Body of pancreas (tissue), 4 donors: ENCODE measurements at regions not wholly inside any gene's neighbourhood (a gene's known extent, or its start where the extent isn't known, plus 50 kb on each side); places are given as distances from the start of the nearest gene placed in this dataset.

ENCODE experiments used
- POLR2A ChIP-seq, 3 donors: fragments of 450-650 bp; IDR thresholded peaks; one replicate each; pipeline ENCODE4 v1.6.1; 2016; ENCODE audit warnings: antibody characterized with exemption in 3 of 3, mild to moderate bottlenecking in 2 of 3
- TF ChIP-seq, protein P1 (sequence below), 7 experiments: fragments of 450-650 bp in 4 of 7; fragments of 200-600 bp in 3 of 7; sonication (generic) in 3 of 7; IDR thresholded peaks; one replicate each; pipeline ENCODE4 v1.5.1; 2016 to 2019; ENCODE audit warnings: antibody characterized with exemption in 7 of 7

- TF ChIP-seq, protein P1, sequence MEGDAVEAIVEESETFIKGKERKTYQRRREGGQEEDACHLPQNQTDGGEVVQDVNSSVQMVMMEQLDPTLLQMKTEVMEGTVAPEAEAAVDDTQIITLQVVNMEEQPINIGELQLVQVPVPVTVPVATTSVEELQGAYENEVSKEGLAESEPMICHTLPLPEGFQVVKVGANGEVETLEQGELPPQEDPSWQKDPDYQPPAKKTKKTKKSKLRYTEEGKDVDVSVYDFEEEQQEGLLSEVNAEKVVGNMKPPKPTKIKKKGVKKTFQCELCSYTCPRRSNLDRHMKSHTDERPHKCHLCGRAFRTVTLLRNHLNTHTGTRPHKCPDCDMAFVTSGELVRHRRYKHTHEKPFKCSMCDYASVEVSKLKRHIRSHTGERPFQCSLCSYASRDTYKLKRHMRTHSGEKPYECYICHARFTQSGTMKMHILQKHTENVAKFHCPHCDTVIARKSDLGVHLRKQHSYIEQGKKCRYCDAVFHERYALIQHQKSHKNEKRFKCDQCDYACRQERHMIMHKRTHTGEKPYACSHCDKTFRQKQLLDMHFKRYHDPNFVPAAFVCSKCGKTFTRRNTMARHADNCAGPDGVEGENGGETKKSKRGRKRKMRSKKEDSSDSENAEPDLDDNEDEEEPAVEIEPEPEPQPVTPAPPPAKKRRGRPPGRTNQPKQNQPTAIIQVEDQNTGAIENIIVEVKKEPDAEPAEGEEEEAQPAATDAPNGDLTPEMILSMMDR (IDR thresholded peaks at IDR 0.05) = no peak
- no peak for TF ChIP-seq POLR2A (IDR thresholded peaks at IDR 0.05)
Observed at GRCh38 chr9:107665057-107665456, 175.5 kb upstream of the KLF4 start.
